NCI-H345 treated with DMSO at 0.1 percent for 48 hours (cell line): ENCODE measurements at regions not wholly inside any gene's neighbourhood (a gene's known extent, or its start where the extent isn't known, plus 50 kb on each side); places are given as distances from the start of the nearest gene placed in this dataset.

ENCODE experiments used
- DNase-seq: peaks from one replicate; lab custom pipeline; 2025; ENCODE audit not compliant: unreplicated experiment; lab: John Stamatoyannopoulos, UW

DNA sequence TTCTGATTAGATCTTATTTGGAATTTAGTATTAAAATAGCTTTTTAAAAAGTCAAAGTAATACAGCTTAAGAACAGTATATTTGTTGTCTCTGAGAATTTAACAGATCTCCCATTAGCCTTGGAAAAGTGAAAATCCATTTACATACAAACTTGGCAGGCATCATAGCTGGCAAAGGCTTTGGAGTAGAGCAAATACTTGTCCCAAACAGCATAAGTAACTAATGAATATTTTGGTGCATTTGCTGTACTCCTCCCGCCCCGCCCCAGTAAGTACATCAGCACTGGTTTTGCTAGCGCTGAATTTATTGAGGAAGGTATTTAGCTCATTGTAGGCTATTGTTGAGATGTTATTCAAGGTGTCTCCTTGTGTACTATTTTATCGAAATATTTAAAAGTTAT is 417.7 kb upstream of the KAZN start:
- DNase-seq: no peak

DNA sequence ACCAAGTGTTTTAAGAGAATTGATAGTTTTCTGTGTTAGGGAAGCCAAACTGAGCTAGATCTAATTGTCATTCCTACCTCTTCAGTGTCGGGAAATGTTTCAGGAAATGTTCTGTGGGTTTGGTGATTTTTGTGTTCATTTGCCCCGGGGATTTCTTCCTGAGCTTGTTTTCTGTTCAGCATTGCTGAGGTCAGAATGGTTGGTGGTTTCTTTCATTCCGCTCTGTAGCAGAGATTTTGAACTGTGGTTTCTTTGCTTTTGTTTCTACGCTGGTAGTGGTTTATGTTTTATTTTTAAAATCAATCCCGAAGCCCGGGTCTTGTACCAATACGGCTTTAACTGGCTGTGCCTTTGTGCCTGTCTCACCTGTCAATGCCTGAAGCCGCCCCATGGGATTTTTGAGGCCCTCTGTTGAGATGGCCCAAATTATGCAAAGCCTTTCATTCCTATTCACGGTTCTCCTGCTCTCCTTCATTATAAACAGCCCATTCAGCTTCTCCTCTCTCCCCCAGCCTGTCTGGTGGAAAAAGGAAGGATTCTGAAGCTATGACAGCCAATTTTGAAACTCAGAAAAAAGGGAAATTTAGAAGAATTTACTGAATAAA is 417.2 kb upstream of the KAZN start:
- DNase-seq: no peak

DNA sequence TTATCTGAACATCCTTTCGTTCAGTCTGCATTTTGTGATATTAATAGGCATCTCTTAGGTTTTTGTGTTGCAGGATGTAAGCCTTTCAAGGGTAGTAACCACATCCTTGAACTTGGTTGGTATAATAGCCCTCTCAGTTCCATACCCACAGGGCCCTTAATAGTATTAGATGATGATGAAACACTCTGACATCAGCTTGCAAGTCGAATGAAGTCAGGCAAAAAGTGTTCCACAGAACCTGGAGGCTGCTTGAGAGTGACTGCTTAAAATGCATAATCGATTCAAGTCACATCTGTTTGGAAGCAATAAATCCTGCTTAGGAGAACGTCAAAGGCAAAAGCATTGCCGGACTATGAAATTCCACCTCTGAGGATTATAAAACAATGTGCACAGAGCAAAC is 415.6 kb upstream of the KAZN start:
- no peak for DNase-seq

GRCh38 chr1:14183329-14183728 is 415.2 kb upstream of the KAZN start:
- DNase-seq: no peak

DNA sequence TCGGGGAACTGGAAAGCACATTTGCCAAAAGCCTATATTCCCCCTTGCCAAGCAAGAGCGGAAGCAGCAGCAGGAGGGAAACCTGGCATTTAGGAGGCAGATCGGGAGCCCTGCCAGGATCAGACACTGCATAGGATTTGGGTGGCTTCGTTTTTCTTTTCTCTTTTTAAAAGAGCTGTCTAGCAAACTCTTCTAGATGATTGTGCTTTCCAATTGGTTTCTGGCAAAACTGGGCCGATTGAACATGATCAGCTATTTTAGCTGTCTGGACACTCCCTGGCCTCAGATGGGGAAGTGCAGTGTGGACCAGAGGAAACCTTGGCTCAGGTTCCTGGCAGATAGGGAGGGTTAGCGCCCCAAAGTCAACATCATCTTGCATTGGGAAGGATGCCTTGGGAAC is 414.0 kb upstream of the KAZN start:
- no peak for DNase-seq

DNA sequence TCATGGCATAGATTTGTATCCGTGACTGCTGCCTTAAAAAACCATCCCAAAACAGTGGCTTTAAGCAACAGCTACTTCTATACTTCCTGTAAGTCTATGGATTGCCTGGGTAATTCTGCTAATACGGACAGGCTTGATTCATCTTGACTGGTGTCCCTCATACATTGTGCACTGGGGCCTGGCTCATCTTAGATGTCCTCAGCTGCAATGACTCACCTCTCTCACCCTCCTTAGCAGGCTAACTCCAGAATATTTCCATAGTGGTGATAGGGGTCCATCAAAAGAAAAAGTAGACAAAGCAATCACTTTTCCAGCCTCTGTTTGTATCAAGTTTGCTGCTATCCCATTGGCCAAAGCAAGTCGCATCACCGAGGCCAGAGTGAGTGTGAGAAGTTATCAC is 409.1 kb upstream of the KAZN start:
- DNase-seq: no peak

DNA sequence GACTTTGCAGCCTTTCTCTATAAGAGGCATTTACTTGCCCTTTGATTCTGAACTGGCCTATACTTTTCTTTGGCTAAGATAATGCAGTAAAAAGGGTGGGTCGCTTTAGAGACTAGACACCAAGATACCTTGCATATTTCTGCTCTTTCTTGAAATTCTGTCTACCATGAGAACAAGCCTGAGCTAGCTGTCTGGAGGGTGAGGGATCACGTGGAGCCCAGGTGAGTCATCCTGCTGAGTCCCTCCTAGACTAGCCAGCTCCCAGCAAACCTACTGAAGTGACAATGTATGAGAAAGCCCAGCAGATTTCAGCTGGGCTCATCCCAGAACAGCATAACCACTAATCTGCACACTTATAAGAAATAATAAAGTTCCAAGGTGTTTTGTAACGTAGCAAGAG is 408.0 kb upstream of the KAZN start:
- no peak for DNase-seq

DNA sequence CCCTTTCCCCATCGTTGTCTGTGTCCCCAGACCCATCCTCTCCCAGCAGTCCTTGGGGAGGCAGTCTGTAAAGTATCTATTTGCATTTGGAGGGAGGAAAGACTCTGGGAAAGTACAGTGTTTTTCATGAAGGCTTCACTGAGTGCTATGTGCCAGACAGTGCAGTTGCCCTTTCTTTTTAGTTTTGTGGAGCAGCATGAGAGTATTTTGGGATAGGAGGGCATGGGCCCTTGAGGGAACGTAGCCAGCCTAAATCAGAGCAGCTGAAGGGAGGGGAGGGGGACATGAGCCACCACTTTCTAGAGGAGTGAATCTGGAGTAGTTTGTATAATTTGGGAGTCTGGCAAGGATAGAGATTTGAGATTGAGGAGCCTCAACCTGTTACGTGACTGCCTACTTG is 404.0 kb upstream of the KAZN start:
- no peak for DNase-seq

GRCh38 chr1:14205066-14205465 is 393.4 kb upstream of the KAZN start:
- DNase-seq: no peak

GRCh38 chr1:14215151-14215550 is 383.3 kb upstream of the KAZN start:
- no peak for DNase-seq

- DNase-seq: no peak
Measured at GRCh38 chr1:14217384-14217783, 381.1 kb upstream of the KAZN start.

GRCh38 chr1:14220324-14220723 is 378.2 kb upstream of the KAZN start:
- DNase-seq: no peak

GRCh38 chr1:14220811-14221210 is 377.7 kb upstream of the KAZN start:
- no peak for DNase-seq

DNA sequence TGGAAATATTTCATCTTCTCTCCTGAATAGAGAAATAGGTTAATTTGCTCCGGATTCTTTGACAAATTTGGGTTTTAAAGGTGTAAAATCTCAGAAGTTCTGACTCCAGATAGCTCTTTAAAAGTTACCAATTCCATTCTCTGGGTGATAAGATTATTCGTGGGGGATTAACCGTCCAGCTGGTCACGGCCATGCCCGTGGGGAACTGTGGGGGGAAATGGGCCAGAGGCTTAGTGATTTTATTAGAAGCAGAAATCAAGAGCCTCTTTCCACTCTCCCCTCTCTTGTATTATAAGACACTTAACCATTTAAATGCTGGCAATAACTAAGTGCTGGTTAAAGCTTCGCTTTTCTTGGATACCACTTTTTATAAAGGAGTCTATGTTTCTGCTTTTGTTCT is 376.4 kb upstream of the KAZN start:
- no peak for DNase-seq

DNA sequence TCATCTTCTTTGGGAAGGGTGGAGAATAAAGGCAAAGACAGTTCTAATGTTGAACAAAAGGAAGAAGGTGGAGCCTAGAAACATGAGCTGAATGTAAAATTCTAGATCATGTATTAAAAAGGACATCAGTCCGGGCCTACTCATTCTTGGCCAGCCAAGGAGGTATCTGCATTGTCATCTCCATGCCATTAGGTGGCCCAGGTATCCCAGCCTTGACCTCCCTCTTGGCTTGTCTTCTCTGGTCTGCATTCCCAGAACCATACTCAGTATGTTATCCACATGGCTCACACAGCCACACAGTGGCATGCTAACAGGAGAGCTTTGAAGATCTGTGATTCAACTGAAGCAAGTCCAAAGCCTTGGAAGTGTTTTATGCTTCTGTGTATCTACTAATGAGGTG is 369.8 kb upstream of the KAZN start:
- DNase-seq: no peak

DNA sequence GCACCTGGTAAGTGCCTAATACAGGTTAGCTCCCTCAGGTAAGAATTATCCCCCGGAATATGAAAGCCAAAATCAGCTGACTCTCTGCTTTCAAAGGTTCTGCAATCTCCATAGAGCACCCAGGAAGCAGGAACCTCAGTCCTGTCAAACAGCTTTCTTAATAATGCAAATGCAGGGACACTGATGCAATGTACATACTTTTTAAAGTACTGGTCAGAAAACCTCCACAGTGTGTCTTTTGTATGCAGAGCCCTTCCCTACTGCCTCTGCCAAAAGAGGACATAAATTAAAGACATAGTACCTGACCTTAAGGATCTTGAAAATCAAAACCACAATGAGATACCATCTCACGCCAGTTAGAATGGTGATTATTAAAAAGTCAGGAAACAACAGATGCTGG is 365.0 kb upstream of the KAZN start:
- no peak for DNase-seq

- no peak for DNase-seq
Measured at GRCh38 chr1:14236097-14236496, 362.4 kb upstream of the KAZN start.

- DNase-seq: no peak
Measured at GRCh38 chr1:14238472-14239307, 359.8 kb upstream of the KAZN start.

DNA sequence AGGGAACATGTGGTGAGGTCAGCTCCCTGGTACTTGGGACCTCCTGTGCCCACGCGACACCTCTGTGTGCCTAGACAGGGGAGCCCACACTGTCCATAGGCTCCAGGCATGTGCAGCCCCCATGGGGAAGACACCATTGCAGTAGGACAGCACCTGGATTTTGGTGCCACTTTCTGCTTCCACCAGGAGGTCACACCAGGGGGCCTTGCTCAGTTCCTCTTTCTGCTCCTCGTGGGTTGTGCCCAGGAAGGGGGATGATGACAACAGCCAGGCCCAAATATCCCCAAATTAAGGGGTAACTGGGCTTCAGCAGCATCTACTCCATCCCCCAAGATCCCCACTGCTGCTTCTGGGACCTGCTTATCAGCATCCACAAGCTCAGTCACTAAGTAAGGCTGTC is 358.2 kb upstream of the KAZN start:
- no peak for DNase-seq

DNA sequence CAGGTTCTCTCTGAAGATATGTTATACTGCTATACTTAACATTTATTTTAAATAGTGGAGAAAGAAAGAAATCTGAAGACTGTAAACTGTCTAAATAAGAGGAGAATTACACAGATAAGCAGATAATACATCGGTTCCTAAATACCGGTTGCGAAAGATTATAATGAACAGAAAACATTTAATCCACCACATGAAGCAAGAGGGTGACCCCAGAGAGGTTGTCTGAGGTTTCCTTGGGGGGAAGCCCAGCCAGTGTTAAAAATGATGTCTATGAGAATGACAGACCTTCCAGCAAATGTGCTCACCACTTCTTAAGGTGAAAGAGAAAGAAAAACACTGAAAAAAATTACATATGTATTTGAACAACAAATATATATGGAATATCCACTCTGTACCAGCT is 356.4 kb upstream of the KAZN start:
- no peak for DNase-seq

DNA sequence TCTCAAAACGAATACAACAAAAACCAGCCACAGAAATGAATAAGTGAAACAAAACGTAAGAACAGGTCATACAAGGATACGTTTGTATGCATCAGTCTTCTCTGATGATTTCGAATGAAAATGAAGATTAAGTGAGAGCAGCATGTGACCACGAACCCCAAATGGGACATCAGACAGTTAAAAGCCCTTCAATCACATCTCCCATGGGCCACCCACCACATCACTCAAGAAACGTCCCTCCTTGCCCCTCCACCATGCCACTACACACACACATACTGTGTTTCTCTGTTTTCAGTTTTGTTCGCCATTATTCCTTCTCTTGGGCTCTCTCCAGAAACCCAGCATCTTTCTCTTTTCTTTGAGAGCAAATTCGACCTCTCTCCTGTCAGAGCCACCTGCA is 355.6 kb upstream of the KAZN start:
- no peak for DNase-seq

DNA sequence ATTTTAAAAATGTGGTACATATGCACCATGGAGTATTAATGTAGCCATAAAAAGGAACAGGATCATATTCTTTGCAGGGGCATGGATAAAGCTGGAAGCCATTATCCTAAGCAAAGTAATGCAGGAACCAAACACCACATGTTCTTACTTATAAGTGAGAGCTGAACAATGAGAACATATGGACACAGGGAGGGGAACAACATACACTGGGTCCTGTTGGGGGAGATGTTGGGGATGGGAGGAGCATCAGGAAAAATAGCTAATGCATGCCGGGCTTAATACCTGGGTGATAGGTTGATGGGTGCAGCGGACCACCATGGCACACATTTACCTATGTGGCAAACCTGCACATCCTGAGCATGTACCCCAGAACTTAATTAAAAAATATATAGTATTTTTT is 352.5 kb upstream of the KAZN start:
- DNase-seq: no peak

- no peak for DNase-seq
Measured at GRCh38 chr1:14246471-14246870, 352.0 kb upstream of the KAZN start.
